Astrocyte (in vitro differentiated cells and primary cell): ENCODE measurements at regions not wholly inside any gene's neighbourhood (a gene's known extent, or its start where the extent isn't known, plus 50 kb on each side); places are given as distances from the start of the nearest gene placed in this dataset.
"Not testable (repeated sequence)": the region's sequence is repeated elsewhere in the genome, so short reads cannot be mapped to it uniquely, and the experiment has no call there.

Source experiments
- DNase-seq: peaks from one replicate; pipeline ENCODE4 v3.0.0-alpha.2; 2010; ENCODE audit warnings: low read depth
- FAIRE-seq: peaks from 2 replicates; lab custom pipeline; 2011; peaks lifted over from hg19 to GRCh38; lab: Jason Lieb, UNC
- H2AFZ ChIP-seq: 2 replicates; pipeline ENCODE4 v1.6.0; 2012; ENCODE audit warnings: low read depth, low read length, inconsistent platforms
- H3K27ac ChIP-seq: 2 replicates; pipeline ENCODE4 v1.5.1; 2011; ENCODE audit warnings: low read depth, low read length, inconsistent platforms
- H3K27me3 ChIP-seq: 2 replicates; pipeline ENCODE4 v1.6.0; 2011; ENCODE audit warnings: low read length, inconsistent platforms; ENCODE audit not compliant: insufficient read depth
- H3K36me3 ChIP-seq: 2 replicates; pipeline ENCODE4 v1.5.1; 2011; ENCODE audit warnings: low read length, inconsistent platforms; ENCODE audit not compliant: insufficient read depth
- H3K4me1 ChIP-seq: 2 replicates; pipeline ENCODE4 v1.5.1; 2011; ENCODE audit warnings: low read length, inconsistent platforms; ENCODE audit not compliant: insufficient read depth
- H3K4me2 ChIP-seq: 2 replicates; pipeline ENCODE4 v1.6.0; 2012; ENCODE audit warnings: low read length, inconsistent platforms
- H3K4me3 ChIP-seq: 2 replicates; pipeline ENCODE4 v1.5.1; 2011; ENCODE audit warnings: low read depth, mild to moderate bottlenecking, low read length, inconsistent platforms; ENCODE audit not compliant: insufficient read depth
- H3K79me2 ChIP-seq: 2 replicates; pipeline ENCODE4 v1.6.0; 2012; ENCODE audit warnings: mild to moderate bottlenecking, low read length, inconsistent platforms; ENCODE audit not compliant: insufficient read depth
- H3K9ac ChIP-seq: 2 replicates; pipeline ENCODE4 v1.6.0; 2012; ENCODE audit warnings: mild to moderate bottlenecking, low read length, inconsistent platforms
- H3K9me3 ChIP-seq: 2 replicates; pipeline ENCODE4 v1.5.1; 2012; ENCODE audit warnings: low read depth, mild to moderate bottlenecking, low read length, inconsistent platforms; ENCODE audit not compliant: insufficient read depth
- H4K20me1 ChIP-seq: 2 replicates; pipeline ENCODE4 v1.6.0; 2012; ENCODE audit warnings: low read length, inconsistent platforms; ENCODE audit not compliant: insufficient read depth
- H3K27ac Mint-ChIP-seq: one replicate; pipeline ENCODE4 v1.8.0; 2021; ENCODE audit warnings: mild to moderate bottlenecking, mixed read lengths; ENCODE audit not compliant: unreplicated experiment
- H3K27me3 Mint-ChIP-seq: one replicate; pipeline ENCODE4 v1.8.0; 2021; ENCODE audit warnings: low read depth, mixed read lengths; ENCODE audit not compliant: unreplicated experiment
- H3K36me3 Mint-ChIP-seq: one replicate; pipeline ENCODE4 v1.8.0; 2021; ENCODE audit warnings: low read depth, mixed read lengths; ENCODE audit not compliant: unreplicated experiment
- H3K4me1 Mint-ChIP-seq: one replicate; pipeline ENCODE4 v1.8.0; 2021; ENCODE audit warnings: low read depth, mixed read lengths; ENCODE audit not compliant: unreplicated experiment
- H3K4me3 Mint-ChIP-seq: one replicate; pipeline ENCODE4 v1.8.0; 2021; ENCODE audit warnings: mild to moderate bottlenecking, moderate library complexity, mixed read lengths; ENCODE audit not compliant: unreplicated experiment
- H3K9me3 Mint-ChIP-seq: one replicate; pipeline ENCODE4 v1.8.0; 2021; ENCODE audit warnings: mild to moderate bottlenecking, mixed read lengths; ENCODE audit not compliant: unreplicated experiment
- EZH2 ChIP-seq: IDR thresholded peaks from 2 replicates; pipeline ENCODE4 v1.6.1; 2012; ENCODE audit warnings: mild to moderate bottlenecking, low read length, inconsistent platforms; ENCODE audit not compliant: insufficient read depth
- TF ChIP-seq, protein P1 (sequence below): IDR thresholded peaks from 2 replicates; pipeline ENCODE4 v1.5.1; 2011; ENCODE audit warnings: low read depth, mild to moderate bottlenecking, inconsistent platforms, low read length, moderate library complexity; ENCODE audit not compliant: insufficient read depth

DNA sequence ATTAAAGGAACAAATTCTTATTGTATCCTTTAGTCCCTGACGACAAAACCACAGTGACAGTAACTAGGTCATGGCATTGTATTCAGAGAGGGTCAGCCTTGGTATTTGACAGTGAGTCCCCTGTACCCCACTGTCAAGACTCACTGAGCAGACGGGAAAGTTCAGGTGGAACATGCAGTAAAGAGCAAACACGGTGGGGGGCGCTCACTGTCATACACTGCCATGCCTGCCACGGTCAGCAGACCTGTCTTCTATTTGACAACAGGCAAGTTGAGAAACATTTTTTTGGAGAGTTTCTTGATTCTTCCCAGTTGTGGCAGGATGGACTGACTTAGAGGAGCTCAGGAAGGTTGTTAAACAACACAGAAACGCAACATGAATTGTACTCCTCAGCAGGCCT is 681.6 kb downstream of the KCNJ18 start:
- no peak overlapping the region for H3K27ac Mint-ChIP-seq
- Histone ChIP-seq H3K4me3 (no peak overlapping the region), H3K9ac (no peak overlapping the region), H3K27ac (no peak overlapping the region), H3K4me1 (no peaks in the 10 kb centered on the region), H3K27me3 (no peaks in the 10 kb centered on the region), H2AFZ (no peak overlapping the region), H3K4me2 (no peak overlapping the region), H3K9me3 (peaks cover 5% of the 10 kb centered on the region), H3K79me2 (no peaks in the 10 kb centered on the region), H3K36me3 (no peaks in the 10 kb centered on the region), H4K20me1 (no peaks in the 10 kb centered on the region)
- no peaks in the 10 kb centered on the region for H3K36me3 Mint-ChIP-seq
- H3K9me3 Mint-ChIP-seq: peaks cover 19% of the 10 kb centered on the region
- TF ChIP-seq, protein P1, sequence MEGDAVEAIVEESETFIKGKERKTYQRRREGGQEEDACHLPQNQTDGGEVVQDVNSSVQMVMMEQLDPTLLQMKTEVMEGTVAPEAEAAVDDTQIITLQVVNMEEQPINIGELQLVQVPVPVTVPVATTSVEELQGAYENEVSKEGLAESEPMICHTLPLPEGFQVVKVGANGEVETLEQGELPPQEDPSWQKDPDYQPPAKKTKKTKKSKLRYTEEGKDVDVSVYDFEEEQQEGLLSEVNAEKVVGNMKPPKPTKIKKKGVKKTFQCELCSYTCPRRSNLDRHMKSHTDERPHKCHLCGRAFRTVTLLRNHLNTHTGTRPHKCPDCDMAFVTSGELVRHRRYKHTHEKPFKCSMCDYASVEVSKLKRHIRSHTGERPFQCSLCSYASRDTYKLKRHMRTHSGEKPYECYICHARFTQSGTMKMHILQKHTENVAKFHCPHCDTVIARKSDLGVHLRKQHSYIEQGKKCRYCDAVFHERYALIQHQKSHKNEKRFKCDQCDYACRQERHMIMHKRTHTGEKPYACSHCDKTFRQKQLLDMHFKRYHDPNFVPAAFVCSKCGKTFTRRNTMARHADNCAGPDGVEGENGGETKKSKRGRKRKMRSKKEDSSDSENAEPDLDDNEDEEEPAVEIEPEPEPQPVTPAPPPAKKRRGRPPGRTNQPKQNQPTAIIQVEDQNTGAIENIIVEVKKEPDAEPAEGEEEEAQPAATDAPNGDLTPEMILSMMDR: no peak
- no peak for TF ChIP-seq EZH2
- H3K4me3 Mint-ChIP-seq: no peak overlapping the region
- FAIRE-seq: no peak
- no peaks in the 10 kb centered on the region for H3K4me1 Mint-ChIP-seq
- DNase-seq: no peak
- H3K27me3 Mint-ChIP-seq: no peaks in the 10 kb centered on the region

DNA sequence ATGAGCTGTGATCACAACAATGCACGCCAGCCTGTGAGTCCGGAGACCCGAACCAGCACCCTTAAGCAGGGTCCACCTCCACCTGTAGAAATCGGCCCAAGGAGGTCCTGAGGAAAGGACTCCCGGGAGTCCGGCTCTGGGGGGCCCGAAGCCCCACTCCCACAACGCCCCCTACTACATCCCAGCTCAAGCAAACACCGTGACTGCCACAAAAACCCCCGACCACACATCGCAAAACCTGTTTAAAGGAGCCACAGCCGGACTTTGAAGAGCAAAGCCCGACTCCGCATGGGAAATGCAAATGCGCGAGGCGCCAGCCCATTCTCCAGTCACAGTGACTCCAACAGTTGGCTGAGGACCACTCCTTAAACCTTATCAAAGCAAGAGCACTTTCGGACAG is 682.4 kb downstream of the KCNJ18 start:
- H2AFZ ChIP-seq: no peak overlapping the region

DNA sequence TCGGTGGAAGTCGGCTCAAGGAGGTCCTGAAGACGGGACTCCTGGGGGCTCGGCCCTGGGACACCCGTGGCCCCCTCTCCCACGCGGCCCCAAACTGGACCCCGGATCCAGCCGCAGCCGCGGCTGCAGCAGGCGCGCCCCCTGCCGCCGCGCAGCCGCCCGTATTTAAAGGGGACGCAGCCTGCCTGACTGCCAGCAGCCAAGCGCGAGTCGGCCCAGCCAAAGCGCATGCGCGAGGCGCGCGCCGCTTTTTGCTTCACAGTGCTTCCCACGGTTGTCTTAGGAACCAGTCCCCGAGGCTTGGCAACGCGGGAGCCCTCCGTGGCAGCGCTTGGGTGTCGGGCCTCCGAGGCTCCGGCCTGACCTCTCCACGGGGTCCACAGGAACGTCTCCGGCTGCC is 684.4 kb downstream of the KCNJ18 start:
- not testable (repeated sequence) for H3K27me3 ChIP-seq, H3K36me3 ChIP-seq, H3K27ac Mint-ChIP-seq, H3K4me3 ChIP-seq, H3K4me3 Mint-ChIP-seq, FAIRE-seq, H3K4me1 Mint-ChIP-seq, H4K20me1 ChIP-seq, H3K9me3 ChIP-seq, H3K36me3 Mint-ChIP-seq, H3K4me2 ChIP-seq, H3K4me1 ChIP-seq, H3K79me2 ChIP-seq, H2AFZ ChIP-seq, H3K27ac ChIP-seq, DNase-seq, H3K9ac ChIP-seq, H3K27me3 Mint-ChIP-seq
- H3K9me3 Mint-ChIP-seq: peaks cover 13% of the 10 kb centered on the region

More for the DNA sequence above, 682.4 kb downstream of the KCNJ18 start:
- TF ChIP-seq, protein P1: no peak
- no peak for TF ChIP-seq EZH2
- FAIRE-seq (no peak), DNase-seq (no peak)
- H3K36me3 Mint-ChIP-seq: no peaks in the 10 kb centered on the region
- no peak overlapping the region for H3K27ac Mint-ChIP-seq
- no peaks in the 10 kb centered on the region for H3K79me2 ChIP-seq
- peaks cover 18% of the 10 kb centered on the region for H3K9me3 Mint-ChIP-seq
- H3K27ac ChIP-seq: no peak overlapping the region
- no peak overlapping the region for H3K9ac ChIP-seq
- no peaks in the 10 kb centered on the region for H3K36me3 ChIP-seq
- no peaks in the 10 kb centered on the region for H4K20me1 ChIP-seq
- no peak overlapping the region for H3K4me3 Mint-ChIP-seq
- no peak overlapping the region for H3K4me3 ChIP-seq
- H3K27me3 Mint-ChIP-seq: no peaks in the 10 kb centered on the region
- H3K4me2 ChIP-seq: no peak overlapping the region
- peaks cover 5% of the 10 kb centered on the region for H3K9me3 ChIP-seq
- no peaks in the 10 kb centered on the region for H3K4me1 ChIP-seq
- no peaks in the 10 kb centered on the region for H3K4me1 Mint-ChIP-seq
- no peaks in the 10 kb centered on the region for H3K27me3 ChIP-seq

DNA sequence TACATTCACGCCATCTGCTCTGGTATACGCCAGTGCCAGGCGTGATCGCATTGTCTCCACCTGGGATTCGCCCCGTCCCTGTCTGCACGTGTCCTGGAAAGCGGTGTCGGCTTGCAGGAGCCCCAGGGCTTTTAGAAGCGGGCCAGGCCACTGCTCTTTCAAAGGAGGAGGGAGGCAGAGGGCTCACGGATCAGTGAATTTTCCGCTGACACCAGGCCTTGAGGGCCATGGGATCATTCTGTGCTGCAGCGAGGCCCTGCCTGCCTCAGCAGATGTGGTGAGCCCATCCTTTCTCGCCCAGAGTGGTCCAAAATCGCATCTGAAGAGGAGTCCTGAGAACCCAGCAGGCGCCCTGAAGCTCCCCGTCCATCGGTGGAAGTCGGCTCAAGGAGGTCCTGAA is 686.4 kb downstream of the KCNJ18 start:
- H3K27ac ChIP-seq, H3K27me3 ChIP-seq, H4K20me1 ChIP-seq, H3K79me2 ChIP-seq, H3K4me2 ChIP-seq, H3K9me3 Mint-ChIP-seq, H3K4me3 Mint-ChIP-seq, H3K27ac Mint-ChIP-seq, H3K36me3 ChIP-seq, H3K4me1 Mint-ChIP-seq, H3K4me3 ChIP-seq, H3K27me3 Mint-ChIP-seq, DNase-seq, H3K9ac ChIP-seq, FAIRE-seq, H3K36me3 Mint-ChIP-seq, H3K4me1 ChIP-seq, H2AFZ ChIP-seq, H3K9me3 ChIP-seq: not testable (repeated sequence)

DNA sequence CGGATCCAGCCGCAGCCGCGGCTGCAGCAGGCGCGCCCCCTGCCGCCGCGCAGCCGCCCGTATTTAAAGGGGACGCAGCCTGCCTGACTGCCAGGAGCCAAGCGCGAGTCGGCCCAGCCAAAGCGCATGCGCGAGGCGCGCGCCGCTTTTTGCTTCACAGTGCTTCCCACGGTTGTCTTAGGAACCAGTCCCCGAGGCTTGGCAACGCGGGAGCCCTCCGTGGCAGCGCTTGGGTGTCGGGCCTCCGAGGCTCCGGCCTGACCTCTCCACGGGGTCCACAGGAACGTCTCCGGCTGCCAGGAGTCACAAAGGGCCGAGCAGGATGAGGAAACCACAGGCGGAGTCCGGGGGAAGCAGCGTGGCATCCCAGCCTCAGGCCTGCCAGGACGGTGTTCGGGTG is 689.3 kb downstream of the KCNJ18 start:
- H3K36me3 Mint-ChIP-seq, H2AFZ ChIP-seq, FAIRE-seq, DNase-seq, H3K27ac Mint-ChIP-seq, H3K4me1 ChIP-seq, H3K4me3 ChIP-seq, H4K20me1 ChIP-seq, H3K4me1 Mint-ChIP-seq, H3K27me3 ChIP-seq, H3K9me3 ChIP-seq, H3K9ac ChIP-seq, H3K27me3 Mint-ChIP-seq, H3K4me2 ChIP-seq, H3K4me3 Mint-ChIP-seq, H3K36me3 ChIP-seq, H3K27ac ChIP-seq, H3K9me3 Mint-ChIP-seq, H3K79me2 ChIP-seq: not testable (repeated sequence)
